H1 (cell line): ENCODE measurements at regions not wholly inside any gene's neighbourhood (a gene's known extent, or its start where the extent isn't known, plus 50 kb on each side); places are given as distances from the start of the nearest gene placed in this dataset.

Experiments used
- SIN3A ChIP-seq, 2 experiments: IDR thresholded peaks in 1 of 2; conservative IDR thresholded peaks in 1 of 2; 2 replicates each; pipeline ENCODE4 v1.6.1; 2011 to 2012; ENCODE audit warnings: low read length in 2 of 2, improper control_type of control experiment in 1 of 2, low read depth in 1 of 2, mild to moderate bottlenecking in 1 of 2

DNA sequence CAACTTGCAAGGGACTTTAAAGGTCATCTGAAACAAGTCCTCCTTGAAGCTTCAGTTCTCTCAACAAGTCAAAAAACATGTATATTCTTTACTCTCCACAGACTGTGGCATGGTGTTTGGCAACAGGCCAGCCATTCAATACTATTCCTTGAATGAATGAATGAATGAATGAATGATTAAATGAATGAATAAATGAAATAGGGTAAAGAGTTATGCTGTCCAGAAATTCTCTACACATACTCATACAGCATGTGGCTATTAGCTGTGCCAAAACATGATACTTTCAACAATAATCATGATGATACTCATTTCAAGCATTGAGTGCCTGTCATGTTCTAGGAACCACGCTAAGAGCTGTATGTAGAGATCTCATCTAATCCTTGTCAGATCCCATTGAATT lies 356.1 kb downstream of the BARHL2 start (continued):
- no peak for TF ChIP-seq SIN3A (conservative IDR thresholded peaks at IDR 0.05 in 1 of 2, IDR thresholded peaks at IDR 0.05 in 1 of 2; ENCODE audit: low read depth in 1 of 2, low read length in 2 of 2)
